ENCODE measurements at regions not wholly inside any gene's neighbourhood (a gene's known extent, or its start where the extent isn't known, plus 50 kb on each side); places are given as distances from the start of the nearest gene placed in this dataset.
A peak's percentile ranks its signal among the peaks of the same experiment; 100 is the strongest.
"Not testable (repeated sequence)": the region's sequence is repeated elsewhere in the genome, so short reads cannot be mapped to it uniquely, and the experiment has no call there.

DNA sequence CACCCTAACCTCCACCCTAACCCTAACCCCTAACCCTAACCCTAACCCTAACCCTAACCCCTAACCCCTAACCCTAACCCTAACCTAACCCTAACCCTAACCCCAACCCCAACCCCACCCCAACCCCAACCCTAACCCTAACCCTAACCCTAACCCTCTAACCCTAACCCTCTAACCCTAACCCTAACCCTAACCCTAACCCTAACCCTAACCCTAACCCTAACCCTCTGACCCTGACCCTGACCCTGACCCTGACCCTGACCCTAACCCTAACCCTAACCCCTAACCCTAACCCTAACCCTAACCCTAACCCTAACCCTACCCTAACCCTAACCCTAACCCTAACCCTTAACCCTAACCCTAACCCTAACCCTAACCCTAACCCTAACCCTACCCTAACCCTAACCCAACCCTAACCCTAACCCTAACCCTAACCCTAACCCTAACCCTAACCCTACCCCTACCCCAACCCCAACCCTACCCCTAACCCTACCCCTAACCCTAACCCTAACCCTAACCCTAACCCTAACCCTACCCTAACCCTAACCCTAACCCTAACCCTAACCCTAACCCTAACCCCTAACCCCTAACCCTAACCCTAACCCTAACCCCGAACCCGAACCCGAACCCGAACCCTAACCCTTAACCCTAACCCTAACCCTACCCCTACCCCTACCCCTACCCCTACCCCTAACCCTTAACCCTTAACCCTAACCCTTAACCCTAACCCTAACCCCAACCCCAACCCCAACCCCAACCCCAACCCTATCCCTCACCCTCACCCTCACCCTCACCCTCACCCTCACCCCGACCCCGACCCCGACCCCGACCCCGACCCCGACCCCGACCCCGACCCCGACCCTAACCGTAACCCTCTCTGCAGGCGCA lies 186.2 kb upstream of the CHL1 start:
- peak; percentile 70; the same call in 2 of the 3 replicates for ATAC-seq (ENCODE audit: insufficient read depth, low read depth)
- H3K36me3 ChIP-seq (ENCODE audit: insufficient read depth, low read length); DNase-seq: not testable (repeated sequence)

GRCh38 chr3:11734-12133 lies 184.8 kb upstream of the CHL1 start:
- Histone ChIP-seq H3K4me3 (ENCODE audit: low read depth in 1 of 2, low read length in 2 of 2) (peak overlapping the region in 1 of 2 experiments; percentile 58; a peak in 2 of 4 replicates), H3K4me2 (ENCODE audit: insufficient read depth, low read length) (peak overlapping the region; percentile 68), H3K27me3 (ENCODE audit: insufficient read depth, low read length, poor library complexity) (no peaks in the 10 kb centered on the region), H3K36me3 (ENCODE audit: insufficient read depth, low read length) (no peaks in the 10 kb centered on the region), H3K9ac (ENCODE audit: low read depth, low read length) (peak overlapping the region; percentile 26; the same call in 1 of the 2 replicates), H3K79me2 (ENCODE audit: insufficient read depth, low read length) (no peaks in the 10 kb centered on the region), H4K20me1 (ENCODE audit: insufficient read depth, low read length) (no peaks in the 10 kb centered on the region), H3K9me3 (ENCODE audit: insufficient read depth, low read length, severe bottlenecking) (no peaks in the 10 kb centered on the region), H3K4me1 (ENCODE audit: insufficient read depth, low read length) (peaks cover 8% of the 10 kb centered on the region), H2AFZ (ENCODE audit: low read depth, low read length) (peak overlapping the region; percentile 99), H3K27ac (ENCODE audit: low read length) (peak overlapping the region; percentile 80)
- ATAC-seq (ENCODE audit: insufficient read depth, low read depth) (peak; percentile 89), DNase-seq (peak; percentile 33)
- TF ChIP-seq, protein P1, sequence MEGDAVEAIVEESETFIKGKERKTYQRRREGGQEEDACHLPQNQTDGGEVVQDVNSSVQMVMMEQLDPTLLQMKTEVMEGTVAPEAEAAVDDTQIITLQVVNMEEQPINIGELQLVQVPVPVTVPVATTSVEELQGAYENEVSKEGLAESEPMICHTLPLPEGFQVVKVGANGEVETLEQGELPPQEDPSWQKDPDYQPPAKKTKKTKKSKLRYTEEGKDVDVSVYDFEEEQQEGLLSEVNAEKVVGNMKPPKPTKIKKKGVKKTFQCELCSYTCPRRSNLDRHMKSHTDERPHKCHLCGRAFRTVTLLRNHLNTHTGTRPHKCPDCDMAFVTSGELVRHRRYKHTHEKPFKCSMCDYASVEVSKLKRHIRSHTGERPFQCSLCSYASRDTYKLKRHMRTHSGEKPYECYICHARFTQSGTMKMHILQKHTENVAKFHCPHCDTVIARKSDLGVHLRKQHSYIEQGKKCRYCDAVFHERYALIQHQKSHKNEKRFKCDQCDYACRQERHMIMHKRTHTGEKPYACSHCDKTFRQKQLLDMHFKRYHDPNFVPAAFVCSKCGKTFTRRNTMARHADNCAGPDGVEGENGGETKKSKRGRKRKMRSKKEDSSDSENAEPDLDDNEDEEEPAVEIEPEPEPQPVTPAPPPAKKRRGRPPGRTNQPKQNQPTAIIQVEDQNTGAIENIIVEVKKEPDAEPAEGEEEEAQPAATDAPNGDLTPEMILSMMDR (IDR thresholded peaks at IDR 0.05; ENCODE audit: borderline replicate concordance, extremely low read depth, low read length, poor library complexity, severe bottlenecking) = no peak
- TF ChIP-seq EZH2 (IDR thresholded peaks at IDR 0.05; ENCODE audit: borderline replicate concordance, low read depth, low read length, severe bottlenecking) = no peak

More for the DNA sequence above, 186.2 kb upstream of the CHL1 start:
- not testable (repeated sequence) for H3K9me3 ChIP-seq (ENCODE audit: insufficient read depth, low read length, severe bottlenecking); H2AFZ ChIP-seq (ENCODE audit: low read depth, low read length); H3K79me2 ChIP-seq (ENCODE audit: insufficient read depth, low read length); H3K4me1 ChIP-seq (ENCODE audit: insufficient read depth, low read length); H3K27me3 ChIP-seq (ENCODE audit: insufficient read depth, low read length, poor library complexity); H4K20me1 ChIP-seq (ENCODE audit: insufficient read depth, low read length); H3K4me3 ChIP-seq (ENCODE audit: low read depth in 1 of 2, low read length in 2 of 2); H3K27ac ChIP-seq (ENCODE audit: low read length); H3K9ac ChIP-seq (ENCODE audit: low read depth, low read length)
- peak overlapping the region; percentile 33; the same call in 1 of the 2 replicates for H3K4me2 ChIP-seq (ENCODE audit: insufficient read depth, low read length)

DNA sequence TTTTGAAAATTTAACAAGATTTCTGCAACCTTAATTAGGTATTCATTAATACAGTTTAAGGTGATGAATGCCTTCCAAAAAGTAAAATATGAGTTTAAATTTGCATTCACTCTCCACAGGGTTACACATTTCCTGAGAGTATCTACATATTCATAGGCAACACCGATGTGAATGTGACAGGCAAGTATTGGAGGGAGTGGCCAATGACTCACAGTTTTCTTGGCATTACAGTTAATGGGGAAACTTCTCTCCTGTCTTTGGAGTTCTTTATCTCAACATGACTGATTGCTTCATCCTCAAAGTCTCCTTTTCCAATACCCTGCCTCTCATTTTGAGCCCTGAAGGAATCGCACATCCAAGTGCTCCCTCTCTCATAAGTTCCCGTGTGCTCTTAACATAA lies 181.9 kb upstream of the CHL1 start:
- Histone ChIP-seq H3K4me2 (ENCODE audit: insufficient read depth, low read length) (no peak overlapping the region), H3K4me3 (ENCODE audit: low read depth in 1 of 2, low read length in 2 of 2) (no peak overlapping the region), H3K9ac (ENCODE audit: low read depth, low read length) (no peak overlapping the region), H3K27ac (ENCODE audit: low read length) (no peak overlapping the region), H3K36me3 (ENCODE audit: insufficient read depth, low read length) (no peaks in the 10 kb centered on the region), H3K4me1 (ENCODE audit: insufficient read depth, low read length) (peaks cover 8% of the 10 kb centered on the region), H3K79me2 (ENCODE audit: insufficient read depth, low read length) (no peaks in the 10 kb centered on the region), H2AFZ (ENCODE audit: low read depth, low read length) (no peak overlapping the region), H3K27me3 (ENCODE audit: insufficient read depth, low read length, poor library complexity) (no peaks in the 10 kb centered on the region), H4K20me1 (ENCODE audit: insufficient read depth, low read length) (no peaks in the 10 kb centered on the region), H3K9me3 (ENCODE audit: insufficient read depth, low read length, severe bottlenecking) (no peaks in the 10 kb centered on the region)
- ATAC-seq (ENCODE audit: insufficient read depth, low read depth) = no peak
- DNase-seq = no peak
- TF ChIP-seq EZH2 (IDR thresholded peaks at IDR 0.05; ENCODE audit: borderline replicate concordance, low read depth, low read length, severe bottlenecking) = no peak

- Histone ChIP-seq H3K9ac (ENCODE audit: low read depth, low read length) (no peak overlapping the region), H3K9me3 (ENCODE audit: insufficient read depth, low read length, severe bottlenecking) (no peaks in the 10 kb centered on the region), H2AFZ (ENCODE audit: low read depth, low read length) (no peak overlapping the region), H3K4me2 (ENCODE audit: insufficient read depth, low read length) (no peak overlapping the region), H3K79me2 (ENCODE audit: insufficient read depth, low read length) (no peaks in the 10 kb centered on the region), H3K4me1 (ENCODE audit: insufficient read depth, low read length) (peaks cover 8% of the 10 kb centered on the region), H3K27me3 (ENCODE audit: insufficient read depth, low read length, poor library complexity) (no peaks in the 10 kb centered on the region), H4K20me1 (ENCODE audit: insufficient read depth, low read length) (no peaks in the 10 kb centered on the region), H3K4me3 (ENCODE audit: low read depth in 1 of 2, low read length in 2 of 2) (no peak overlapping the region), H3K27ac (ENCODE audit: low read length) (no peak overlapping the region), H3K36me3 (ENCODE audit: insufficient read depth, low read length) (no peaks in the 10 kb centered on the region)
- no peak for TF ChIP-seq EZH2 (IDR thresholded peaks at IDR 0.05; ENCODE audit: borderline replicate concordance, low read depth, low read length, severe bottlenecking)
- ATAC-seq (ENCODE audit: insufficient read depth, low read depth) (no peak), DNase-seq (no peak)
These were observed 180.2 kb upstream of the CHL1 start for GRCh38 chr3:16366-16765.

GRCh38 chr3:20421-20820 lies 176.1 kb upstream of the CHL1 start:
- H3K36me3 ChIP-seq (ENCODE audit: insufficient read depth, low read length) = no peaks in the 10 kb centered on the region
- no peak overlapping the region for H3K9ac ChIP-seq (ENCODE audit: low read depth, low read length)
- H3K4me3 ChIP-seq (ENCODE audit: low read depth in 1 of 2, low read length in 2 of 2) = no peak overlapping the region
- no peaks in the 10 kb centered on the region for H4K20me1 ChIP-seq (ENCODE audit: insufficient read depth, low read length)
- no peak overlapping the region for H3K27ac ChIP-seq (ENCODE audit: low read length)
- no peaks in the 10 kb centered on the region for H3K79me2 ChIP-seq (ENCODE audit: insufficient read depth, low read length)
- TF ChIP-seq, protein P1 (IDR thresholded peaks at IDR 0.05; ENCODE audit: borderline replicate concordance, extremely low read depth, low read length, poor library complexity, severe bottlenecking) = no peak
- TF ChIP-seq EZH2 (IDR thresholded peaks at IDR 0.05; ENCODE audit: borderline replicate concordance, low read depth, low read length, severe bottlenecking) = no peak
- DNase-seq (no peak), ATAC-seq (ENCODE audit: insufficient read depth, low read depth) (no peak)
- no peaks in the 10 kb centered on the region for H3K4me1 ChIP-seq (ENCODE audit: insufficient read depth, low read length)
- no peaks in the 10 kb centered on the region for H3K9me3 ChIP-seq (ENCODE audit: insufficient read depth, low read length, severe bottlenecking)
- H2AFZ ChIP-seq (ENCODE audit: low read depth, low read length) = no peak overlapping the region
- no peak overlapping the region for H3K4me2 ChIP-seq (ENCODE audit: insufficient read depth, low read length)
- no peaks in the 10 kb centered on the region for H3K27me3 ChIP-seq (ENCODE audit: insufficient read depth, low read length, poor library complexity)

All from DND-41 (cell line).